ENCODE measurements at regions not wholly inside any gene's neighbourhood (a gene's known extent, or its start where the extent isn't known, plus 50 kb on each side); places are given as distances from the start of the nearest gene placed in this dataset.

DNA sequence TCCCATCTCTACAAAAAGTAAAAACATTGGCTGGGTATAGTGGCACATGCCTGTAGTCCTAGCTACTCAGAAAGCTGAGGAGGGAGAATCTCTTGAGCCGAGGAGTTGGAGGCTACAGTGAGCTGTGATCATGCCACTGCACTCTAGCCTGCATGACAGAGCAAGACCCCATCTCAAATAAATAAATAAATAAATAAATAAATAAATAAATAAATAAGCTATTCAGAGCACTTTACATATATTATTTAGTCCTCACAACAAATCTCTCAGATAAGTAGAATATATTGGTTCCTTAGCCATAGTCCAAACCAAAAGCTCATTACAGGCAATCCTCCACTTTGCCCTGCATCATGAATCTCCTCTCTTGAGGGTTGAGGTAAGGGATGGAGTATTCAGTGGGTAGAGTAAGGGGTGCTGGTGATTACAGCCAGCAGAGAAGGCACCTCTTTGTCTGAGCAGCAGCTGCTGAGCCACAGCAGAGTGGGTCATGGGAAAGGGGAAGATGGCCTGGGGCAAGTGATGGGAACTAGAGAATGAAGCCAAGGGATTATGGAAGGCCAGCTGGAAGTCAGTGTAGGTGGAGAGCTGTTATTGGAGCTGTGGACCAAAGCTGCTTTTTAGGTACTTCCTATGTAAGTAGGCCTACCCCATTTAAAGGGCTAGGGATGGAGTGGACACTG lies 115.5 kb upstream of the ZNF644 start:
- H3K27me3 ChIP-seq (ENCODE audit: insufficient read depth, low read length, poor library complexity) = no peaks in the 10 kb centered on the region
- TF ChIP-seq, protein P1, sequence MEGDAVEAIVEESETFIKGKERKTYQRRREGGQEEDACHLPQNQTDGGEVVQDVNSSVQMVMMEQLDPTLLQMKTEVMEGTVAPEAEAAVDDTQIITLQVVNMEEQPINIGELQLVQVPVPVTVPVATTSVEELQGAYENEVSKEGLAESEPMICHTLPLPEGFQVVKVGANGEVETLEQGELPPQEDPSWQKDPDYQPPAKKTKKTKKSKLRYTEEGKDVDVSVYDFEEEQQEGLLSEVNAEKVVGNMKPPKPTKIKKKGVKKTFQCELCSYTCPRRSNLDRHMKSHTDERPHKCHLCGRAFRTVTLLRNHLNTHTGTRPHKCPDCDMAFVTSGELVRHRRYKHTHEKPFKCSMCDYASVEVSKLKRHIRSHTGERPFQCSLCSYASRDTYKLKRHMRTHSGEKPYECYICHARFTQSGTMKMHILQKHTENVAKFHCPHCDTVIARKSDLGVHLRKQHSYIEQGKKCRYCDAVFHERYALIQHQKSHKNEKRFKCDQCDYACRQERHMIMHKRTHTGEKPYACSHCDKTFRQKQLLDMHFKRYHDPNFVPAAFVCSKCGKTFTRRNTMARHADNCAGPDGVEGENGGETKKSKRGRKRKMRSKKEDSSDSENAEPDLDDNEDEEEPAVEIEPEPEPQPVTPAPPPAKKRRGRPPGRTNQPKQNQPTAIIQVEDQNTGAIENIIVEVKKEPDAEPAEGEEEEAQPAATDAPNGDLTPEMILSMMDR (IDR thresholded peaks at IDR 0.05; ENCODE audit: borderline replicate concordance, extremely low read depth, low read length, poor library complexity, severe bottlenecking) = no peak
- TF ChIP-seq EZH2 (IDR thresholded peaks at IDR 0.05; ENCODE audit: borderline replicate concordance, low read depth, low read length, severe bottlenecking) = no peak

DNA sequence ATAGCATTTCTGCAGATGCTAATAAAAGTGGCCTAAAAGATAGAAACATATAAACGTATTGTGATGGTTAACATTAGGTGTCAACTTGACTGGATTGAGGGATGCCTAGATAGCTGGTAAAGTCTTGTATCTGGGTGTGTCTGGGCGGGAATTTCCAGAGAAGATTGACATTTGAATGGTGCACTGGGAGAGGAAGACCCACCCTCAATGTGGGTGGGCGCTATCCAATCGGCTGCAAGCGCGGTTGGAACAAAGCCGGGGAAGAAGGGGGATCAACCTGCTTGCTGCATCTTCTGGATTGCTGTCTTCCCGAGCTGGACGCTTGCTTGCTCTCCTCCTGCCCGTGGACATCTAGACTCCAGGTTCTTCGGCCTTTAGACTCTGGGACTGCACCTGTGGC lies 114.0 kb upstream of the ZNF644 start:
- no peaks in the 10 kb centered on the region for H3K27me3 ChIP-seq (ENCODE audit: insufficient read depth, low read length, poor library complexity)
- no peaks in the 10 kb centered on the region for H3K79me2 ChIP-seq (ENCODE audit: insufficient read depth, low read length)
- H3K4me1 ChIP-seq (ENCODE audit: insufficient read depth, low read length) = no peaks in the 10 kb centered on the region
- H3K9ac ChIP-seq (ENCODE audit: low read depth, low read length) = no peak overlapping the region
- DNase-seq = no peak
- no peak overlapping the region for H3K4me3 ChIP-seq (ENCODE audit: low read depth in 1 of 2, low read length in 2 of 2)
- no peaks in the 10 kb centered on the region for H3K9me3 ChIP-seq (ENCODE audit: insufficient read depth, low read length, severe bottlenecking)
- ATAC-seq (ENCODE audit: insufficient read depth, low read depth) = no peak
- H2AFZ ChIP-seq (ENCODE audit: low read depth, low read length) = no peak overlapping the region
- no peaks in the 10 kb centered on the region for H3K36me3 ChIP-seq (ENCODE audit: insufficient read depth, low read length)
- no peak overlapping the region for H3K4me2 ChIP-seq (ENCODE audit: insufficient read depth, low read length)
- no peak overlapping the region for H3K27ac ChIP-seq (ENCODE audit: low read length)
- H4K20me1 ChIP-seq (ENCODE audit: insufficient read depth, low read length) = no peaks in the 10 kb centered on the region
- TF ChIP-seq, protein P1 (IDR thresholded peaks at IDR 0.05; ENCODE audit: borderline replicate concordance, extremely low read depth, low read length, poor library complexity, severe bottlenecking) = no peak
- TF ChIP-seq EZH2 (IDR thresholded peaks at IDR 0.05; ENCODE audit: borderline replicate concordance, low read depth, low read length, severe bottlenecking) = no peak

More for the DNA sequence above, 115.5 kb upstream of the ZNF644 start:
- H3K9ac ChIP-seq (ENCODE audit: low read depth, low read length) = no peak overlapping the region
- no peak overlapping the region for H2AFZ ChIP-seq (ENCODE audit: low read depth, low read length)
- H3K4me1 ChIP-seq (ENCODE audit: insufficient read depth, low read length) = no peaks in the 10 kb centered on the region
- no peaks in the 10 kb centered on the region for H4K20me1 ChIP-seq (ENCODE audit: insufficient read depth, low read length)
- H3K4me2 ChIP-seq (ENCODE audit: insufficient read depth, low read length) = no peak overlapping the region
- DNase-seq = no peak
- no peak overlapping the region for H3K4me3 ChIP-seq (ENCODE audit: low read depth in 1 of 2, low read length in 2 of 2)
- H3K9me3 ChIP-seq (ENCODE audit: insufficient read depth, low read length, severe bottlenecking) = no peaks in the 10 kb centered on the region
- H3K36me3 ChIP-seq (ENCODE audit: insufficient read depth, low read length) = no peaks in the 10 kb centered on the region
- H3K27ac ChIP-seq (ENCODE audit: low read length) = no peak overlapping the region
- no peak for ATAC-seq (ENCODE audit: insufficient read depth, low read depth)
- H3K79me2 ChIP-seq (ENCODE audit: insufficient read depth, low read length) = no peaks in the 10 kb centered on the region

DNA sequence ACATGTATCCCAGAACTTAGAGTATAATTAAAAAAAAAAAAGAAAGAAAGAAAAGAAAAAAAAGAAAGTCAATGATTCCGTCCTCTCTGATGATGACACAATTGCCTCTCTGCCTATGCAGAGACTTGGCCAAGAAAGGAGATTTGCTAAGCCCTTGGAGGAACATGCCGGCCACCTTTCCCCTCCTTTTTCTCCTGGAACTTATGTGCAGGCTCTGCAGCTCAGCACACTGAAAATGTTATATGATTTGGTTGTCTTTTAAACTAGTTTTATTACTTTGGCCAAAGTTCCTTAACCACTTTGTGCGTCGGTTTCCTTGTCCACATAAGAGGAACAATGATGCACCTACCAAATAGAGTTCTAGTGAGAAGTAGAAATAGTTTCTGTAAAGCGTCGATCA lies 111.4 kb upstream of the ZNF644 start:
- no peak overlapping the region for H3K4me2 ChIP-seq (ENCODE audit: insufficient read depth, low read length)
- H3K4me1 ChIP-seq (ENCODE audit: insufficient read depth, low read length) = no peaks in the 10 kb centered on the region
- H4K20me1 ChIP-seq (ENCODE audit: insufficient read depth, low read length) = no peaks in the 10 kb centered on the region
- H3K27me3 ChIP-seq (ENCODE audit: insufficient read depth, low read length, poor library complexity) = no peaks in the 10 kb centered on the region
- no peaks in the 10 kb centered on the region for H3K79me2 ChIP-seq (ENCODE audit: insufficient read depth, low read length)
- no peak for TF ChIP-seq EZH2 (IDR thresholded peaks at IDR 0.05; ENCODE audit: borderline replicate concordance, low read depth, low read length, severe bottlenecking)
- TF ChIP-seq, protein P1 (IDR thresholded peaks at IDR 0.05; ENCODE audit: borderline replicate concordance, extremely low read depth, low read length, poor library complexity, severe bottlenecking) = no peak
- H3K4me3 ChIP-seq (ENCODE audit: low read depth in 1 of 2, low read length in 2 of 2) = no peak overlapping the region
- ATAC-seq (ENCODE audit: insufficient read depth, low read depth) (no peak), DNase-seq (no peak)
- H3K9ac ChIP-seq (ENCODE audit: low read depth, low read length) = no peak overlapping the region
- H2AFZ ChIP-seq (ENCODE audit: low read depth, low read length) = no peak overlapping the region
- H3K36me3 ChIP-seq (ENCODE audit: insufficient read depth, low read length) = no peaks in the 10 kb centered on the region
- no peak overlapping the region for H3K27ac ChIP-seq (ENCODE audit: low read length)
- H3K9me3 ChIP-seq (ENCODE audit: insufficient read depth, low read length, severe bottlenecking) = no peaks in the 10 kb centered on the region

Data from DND-41 (cell line).